Stimulated activated CD4-positive, alpha-beta T cell treated with anti-CD3 and anti-CD28 coated beads, Interleukin-4, amount 100 ng/mL, for 24 hours (primary cell): ENCODE measurements at regions not wholly inside any gene's neighbourhood (a gene's known extent, or its start where the extent isn't known, plus 50 kb on each side); places are given as distances from the start of the nearest gene placed in this dataset.

Experiments
- DNase-seq: peaks from one replicate; pipeline ENCODE4 v3.0.0-alpha.2; 2020

GRCh38 chr11:115775846-115776245 is 271.6 kb upstream of the CADM1 start:
- DNase-seq: no peak

DNA sequence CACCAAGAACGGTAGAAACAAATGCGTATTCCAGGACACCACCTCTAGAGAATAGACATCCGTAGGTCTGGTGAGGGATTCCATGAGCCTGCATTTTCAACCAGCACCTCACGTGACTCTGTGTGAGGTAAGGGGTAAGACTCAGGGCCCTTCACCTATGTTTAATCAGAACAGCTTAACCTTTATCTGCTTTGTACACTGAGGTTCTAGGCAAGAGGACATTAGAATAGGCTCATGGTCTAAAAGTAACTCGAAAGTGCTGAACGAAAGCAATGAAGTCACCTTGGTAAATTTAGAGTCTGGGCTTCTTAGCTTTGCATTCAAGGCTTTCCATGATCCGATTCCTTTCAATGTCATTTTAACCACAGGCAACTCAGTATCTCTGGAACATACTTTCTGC is 270.5 kb upstream of the CADM1 start:
- DNase-seq: no peak

DNA sequence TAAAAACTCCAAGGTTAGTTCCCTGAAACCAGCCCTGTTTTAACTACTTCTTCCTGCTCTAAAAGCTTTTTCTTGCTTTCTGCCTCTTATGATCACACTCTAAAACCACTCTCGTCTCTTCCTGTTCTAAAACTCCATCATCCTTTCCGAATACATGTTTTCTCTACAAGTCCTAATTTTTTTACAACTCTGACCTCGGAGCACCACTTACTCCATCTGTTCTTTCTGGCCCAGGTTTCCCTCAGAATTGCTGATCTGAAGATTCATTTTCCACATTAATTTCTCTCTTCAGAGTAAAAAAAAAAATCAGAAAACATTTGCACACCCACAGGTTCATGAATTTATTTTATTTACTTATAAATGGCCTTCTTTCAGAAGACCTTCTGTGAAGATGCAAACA is 265.7 kb upstream of the CADM1 start:
- no peak for DNase-seq

GRCh38 chr11:115767883-115768282 is 263.7 kb upstream of the CADM1 start:
- DNase-seq: no peak

- DNase-seq: no peak
Measured at GRCh38 chr11:115767047-115767802, 263.0 kb upstream of the CADM1 start.

DNA sequence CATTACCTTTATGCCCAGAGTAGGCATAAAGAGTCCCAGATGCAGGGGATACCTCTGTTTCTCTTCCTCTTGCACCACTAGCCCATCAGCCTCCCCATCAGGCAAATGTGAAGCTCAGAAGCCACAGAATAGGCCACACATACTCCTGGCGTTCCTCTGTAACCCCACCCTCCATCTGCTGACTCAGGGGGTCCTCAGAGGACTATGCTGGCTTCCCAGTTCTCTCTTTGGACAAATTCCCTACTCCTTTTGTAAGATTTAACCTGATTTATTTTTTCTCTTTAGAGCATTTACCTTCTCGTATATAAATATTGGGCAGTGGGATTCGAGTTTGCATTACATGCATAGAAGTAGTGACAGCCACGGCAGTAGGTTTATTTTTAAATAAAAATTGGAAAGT is 262.3 kb upstream of the CADM1 start:
- DNase-seq: no peak

DNA sequence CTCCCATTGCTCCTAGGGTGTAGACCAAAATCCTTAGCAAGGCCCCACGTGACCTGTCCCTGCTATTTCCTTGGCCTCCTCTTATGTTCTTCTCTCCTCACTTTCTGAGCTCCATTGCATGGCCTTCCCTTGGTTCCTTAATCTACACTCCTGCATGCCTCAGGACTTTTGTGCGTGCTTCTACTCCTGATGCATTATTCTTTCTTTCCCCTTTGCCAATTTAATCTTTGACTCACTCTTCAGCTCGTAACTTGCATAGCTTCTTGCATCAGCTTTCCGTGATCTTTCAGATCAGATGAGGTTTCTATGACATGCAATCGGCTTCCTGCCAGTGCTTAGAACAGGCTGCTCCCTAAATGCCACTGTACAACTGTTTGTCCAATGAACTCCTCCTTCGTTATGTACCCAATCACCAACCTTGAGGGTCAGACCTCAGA is 261.6 kb upstream of the CADM1 start:
- no peak for DNase-seq

GRCh38 chr11:115764176-115764575 is 260.0 kb upstream of the CADM1 start:
- DNase-seq: no peak

- DNase-seq: no peak
Measured at GRCh38 chr11:115761817-115762216, 257.6 kb upstream of the CADM1 start.

DNA sequence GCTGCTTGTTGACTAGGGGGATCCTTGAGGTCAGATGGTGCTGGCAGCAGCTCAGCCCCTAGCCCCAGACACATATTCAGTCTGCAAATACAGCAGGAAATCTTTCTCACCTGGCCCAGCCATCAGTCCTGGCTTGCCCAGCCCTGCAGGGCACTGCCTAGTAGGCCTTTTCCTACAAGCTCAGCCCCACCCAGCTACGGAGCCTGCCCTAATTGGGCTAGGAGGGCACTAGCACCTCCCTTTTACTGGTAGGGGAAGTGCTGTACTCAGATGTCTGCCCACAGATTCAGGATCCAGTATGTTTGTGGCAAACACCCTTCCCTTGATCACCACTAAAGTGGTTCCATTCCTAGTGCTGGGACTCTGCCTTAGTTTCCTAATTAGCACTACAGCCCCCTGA is 257.1 kb upstream of the CADM1 start:
- no peak for DNase-seq

DNA sequence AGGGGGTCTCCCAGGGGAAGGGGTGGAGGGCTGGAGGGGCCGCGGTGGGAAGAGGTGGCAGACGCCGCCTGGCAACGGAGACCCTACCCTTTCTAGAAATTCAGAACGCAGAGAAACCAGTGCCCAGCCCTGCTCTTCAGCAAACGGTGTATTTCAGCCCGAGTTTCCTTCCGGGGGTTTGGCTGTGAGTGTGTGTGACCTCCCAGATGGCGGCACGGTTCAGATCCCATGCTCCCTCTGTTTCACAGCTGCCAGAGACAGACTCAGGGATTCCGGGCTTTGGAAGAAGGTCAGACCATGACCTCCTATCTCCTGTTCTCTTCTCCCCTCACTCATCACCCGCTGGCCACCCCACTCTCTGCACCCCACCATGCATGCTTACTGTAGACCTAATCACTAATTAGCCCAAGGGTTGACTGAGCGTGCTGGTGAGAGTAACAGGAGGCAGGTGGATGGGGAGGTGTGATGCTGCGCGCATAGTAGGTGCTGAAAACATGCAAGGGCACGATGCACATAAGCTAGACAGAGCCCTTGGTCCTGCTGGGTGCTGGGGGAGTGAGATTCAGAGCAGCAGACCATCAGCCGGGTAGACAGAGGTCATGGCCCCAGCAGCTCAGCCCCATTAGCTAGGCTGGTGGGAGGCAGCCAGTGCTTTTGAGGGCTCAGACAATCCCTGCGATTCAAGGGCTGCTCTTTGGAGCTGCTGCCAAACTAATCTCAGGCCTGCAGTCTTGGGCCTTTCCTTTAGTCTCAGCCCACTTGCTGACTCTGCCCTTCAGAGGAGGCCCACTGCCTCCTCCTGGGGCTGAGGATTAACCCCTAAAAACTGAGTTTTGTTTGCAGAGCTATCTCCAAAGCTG is 256.5 kb upstream of the CADM1 start:
- DNase-seq: no peak

GRCh38 chr11:115759622-115760460 is 255.6 kb upstream of the CADM1 start:
- no peak for DNase-seq

DNA sequence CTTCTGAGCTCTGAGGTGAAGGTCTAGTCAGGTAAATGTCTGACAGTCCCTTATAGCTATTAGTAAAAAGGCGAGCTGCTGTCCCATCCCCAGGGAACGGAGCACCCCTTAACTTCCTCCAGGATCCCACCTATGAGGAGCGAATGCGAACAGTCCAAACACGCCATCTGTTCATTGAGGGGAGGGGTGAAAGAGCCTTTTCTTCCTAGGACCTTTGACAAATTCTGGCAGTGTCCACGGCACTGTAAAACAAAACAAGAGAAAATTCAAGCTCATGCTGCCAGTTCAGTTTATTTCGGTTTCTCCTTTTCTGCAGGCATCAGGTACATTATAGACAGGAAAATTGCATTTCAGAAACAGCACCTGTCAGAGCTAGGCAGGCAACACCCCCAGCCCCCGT is 253.8 kb upstream of the CADM1 start:
- DNase-seq: no peak

GRCh38 chr11:115751243-115752015 is 247.2 kb upstream of the CADM1 start:
- DNase-seq: no peak

DNA sequence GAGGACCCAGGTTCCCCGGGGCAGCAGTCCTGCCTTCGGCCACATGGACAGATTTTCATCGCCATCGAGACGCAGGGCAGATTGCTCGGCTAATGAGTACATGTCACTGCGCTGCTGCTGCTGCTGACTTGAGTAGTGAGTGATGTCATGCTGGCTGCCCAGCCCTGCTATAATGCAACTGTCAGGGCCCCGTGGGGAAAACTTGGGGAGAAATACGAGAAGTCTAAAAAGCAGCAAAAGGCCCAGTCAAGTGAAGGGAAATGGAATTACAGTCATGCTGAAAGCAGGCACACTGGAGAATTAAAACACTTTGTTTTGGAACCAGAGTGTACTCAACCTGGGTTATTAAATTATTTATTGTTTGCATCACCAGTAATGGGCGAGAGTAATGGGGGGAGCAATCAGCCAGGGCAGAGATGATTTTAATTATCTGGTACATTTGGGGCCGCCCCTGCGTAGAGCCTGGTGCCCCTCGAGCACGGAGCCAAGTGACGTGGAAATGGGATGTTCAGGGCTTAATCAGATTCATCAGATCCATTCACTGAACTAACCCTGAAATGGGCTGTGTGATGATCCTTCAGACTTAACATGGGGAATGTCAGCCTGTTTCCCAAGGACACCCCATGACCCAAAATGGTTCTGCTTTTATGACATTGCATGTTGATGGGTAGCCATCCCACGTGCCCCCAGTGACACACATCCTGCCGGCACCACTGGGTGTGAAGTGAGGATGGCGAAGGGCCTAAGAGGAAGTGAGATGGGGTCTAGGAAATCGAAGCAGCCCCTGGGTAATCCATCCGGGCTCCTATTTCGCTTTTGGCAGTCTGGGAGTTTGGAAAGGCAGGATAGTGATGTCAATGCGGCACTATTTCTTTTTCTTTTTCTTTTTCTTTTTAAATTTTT is 241.6 kb upstream of the CADM1 start:
- DNase-seq: no peak

GRCh38 chr11:115745066-115745465 is 240.9 kb upstream of the CADM1 start:
- no peak for DNase-seq

DNA sequence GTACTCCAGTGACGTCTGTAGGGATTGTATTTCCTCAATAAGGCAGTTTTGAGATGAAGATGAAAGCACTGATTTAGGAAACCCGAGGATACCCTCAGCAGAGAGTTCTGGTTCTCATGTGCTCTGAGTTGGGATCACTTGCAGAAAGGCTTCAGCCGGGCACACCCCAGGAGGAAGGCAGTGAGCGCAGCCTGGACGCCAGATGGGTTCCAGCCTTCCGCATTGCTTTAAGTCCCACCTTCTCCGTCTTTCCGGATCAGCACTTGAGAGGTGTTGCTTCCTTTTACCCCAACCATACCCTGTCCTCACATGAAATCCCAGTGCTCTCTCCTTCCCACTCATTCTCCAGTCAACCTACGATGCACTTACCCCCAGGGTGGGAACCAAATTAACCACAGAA is 239.5 kb upstream of the CADM1 start:
- no peak for DNase-seq

DNA sequence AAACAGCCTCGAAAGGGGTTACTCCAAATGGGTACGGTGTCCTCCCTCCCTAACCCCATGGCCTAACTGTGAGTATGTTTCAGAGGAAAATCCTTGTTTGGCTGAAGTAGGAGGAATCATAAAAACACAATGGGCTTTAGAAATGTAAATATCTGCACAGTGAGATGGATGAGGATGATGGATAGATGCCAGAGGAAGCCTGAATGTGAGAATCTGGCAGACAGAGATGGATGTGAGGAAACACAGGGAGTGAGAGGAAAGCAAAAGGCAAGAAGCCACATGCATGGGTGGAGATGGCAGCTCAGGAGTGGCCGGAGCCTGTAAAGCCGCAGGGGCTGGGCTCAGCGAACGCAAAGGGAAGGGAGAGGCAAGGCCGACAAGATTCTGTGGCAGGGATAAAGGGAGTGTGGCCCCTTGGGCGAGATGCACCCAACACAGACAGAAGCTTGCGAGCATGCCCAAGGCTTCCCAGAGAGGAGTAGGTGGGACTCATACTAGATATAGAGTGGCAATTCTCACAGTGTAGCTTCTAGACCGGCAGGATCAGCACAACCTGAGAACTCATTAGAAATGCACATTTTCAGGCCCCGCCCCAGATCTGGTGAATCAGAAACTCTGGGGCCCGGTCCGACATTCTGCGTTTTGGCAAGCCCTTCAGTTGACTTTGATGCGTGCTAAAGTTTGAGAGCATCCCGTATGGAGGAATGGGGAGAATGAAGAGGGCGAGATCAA is 237.3 kb upstream of the CADM1 start:
- DNase-seq: no peak

GRCh38 chr11:115740324-115740723 is 236.1 kb upstream of the CADM1 start:
- DNase-seq: no peak

GRCh38 chr11:115739878-115740277 is 235.7 kb upstream of the CADM1 start:
- DNase-seq: no peak

DNA sequence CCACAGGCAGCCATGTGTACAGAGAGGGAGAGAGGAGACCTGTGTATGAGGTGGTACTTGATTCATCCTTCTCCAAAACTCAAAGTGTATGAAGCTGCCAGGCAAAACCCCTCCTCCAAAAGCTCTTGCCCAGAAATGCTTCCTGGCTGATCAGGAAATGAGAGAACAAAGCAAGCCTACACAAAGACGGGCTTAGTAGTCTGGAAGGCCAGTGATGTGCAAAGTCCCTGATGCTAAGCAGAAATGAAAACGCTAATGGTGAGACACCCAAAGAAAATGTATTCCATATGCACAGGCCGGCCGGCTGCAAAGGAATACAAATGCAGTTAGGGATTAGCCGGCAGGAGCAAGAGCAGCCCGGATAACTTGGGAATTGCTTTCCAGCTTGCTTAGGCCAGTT is 234.9 kb upstream of the CADM1 start:
- DNase-seq: no peak
